Activated naive CD4-positive, alpha-beta T cell treated with anti-CD3 and anti-CD28 coated beads, Interleukin-2, amount 10 ng/mL, durations not matched to agents 7 days and 5 days (primary cell): ENCODE measurements at regions not wholly inside any gene's neighbourhood (a gene's known extent, or its start where the extent isn't known, plus 50 kb on each side); places are given as distances from the start of the nearest gene placed in this dataset.

Experiments
- CTCF ChIA-PET: fragments of 350-600 bp; sonication (Branson Sonifier 250); formaldehyde crosslinking; loops from one replicate; lab custom pipeline; 2021; ENCODE audit warnings: antibody characterized with exemption; lab: Charles Lee
- DNase-seq: peaks from one replicate; pipeline ENCODE4 v3.0.0-alpha.2; 2020
- H3K27ac Mint-ChIP-seq: one replicate; pipeline ENCODE4 v1.8.0; 2021; ENCODE audit warnings: mild to moderate bottlenecking, moderate library complexity, mixed read lengths
- H3K27me3 Mint-ChIP-seq: one replicate; pipeline ENCODE4 v1.8.0; 2021; ENCODE audit warnings: mild to moderate bottlenecking, mixed read lengths
- H3K36me3 Mint-ChIP-seq: one replicate; pipeline ENCODE4 v1.8.0; 2021; ENCODE audit warnings: mixed read lengths
- H3K4me1 Mint-ChIP-seq: one replicate; pipeline ENCODE4 v1.8.0; 2021; ENCODE audit warnings: mixed read lengths
- H3K4me3 Mint-ChIP-seq: one replicate; pipeline ENCODE4 v1.8.0; 2021; ENCODE audit warnings: mild to moderate bottlenecking, moderate library complexity, mixed read lengths
- H3K9me3 Mint-ChIP-seq: one replicate; pipeline ENCODE4 v1.8.0; 2021; ENCODE audit warnings: mixed read lengths

GRCh38 chr5:128637031-128637430, 99.0 kb upstream of the FBN2 start:
- DNase-seq: no peak
- Mint-ChIP-seq H3K27me3 (no peaks in the 10 kb centered on the region), H3K9me3 (peaks cover 4% of the 10 kb centered on the region), H3K4me1 (no peaks in the 10 kb centered on the region), H3K4me3 (no peak overlapping the region), H3K27ac (no peak overlapping the region), H3K36me3 (no peaks in the 10 kb centered on the region)
- CTCF ChIA-PET: no interaction called here

DNA sequence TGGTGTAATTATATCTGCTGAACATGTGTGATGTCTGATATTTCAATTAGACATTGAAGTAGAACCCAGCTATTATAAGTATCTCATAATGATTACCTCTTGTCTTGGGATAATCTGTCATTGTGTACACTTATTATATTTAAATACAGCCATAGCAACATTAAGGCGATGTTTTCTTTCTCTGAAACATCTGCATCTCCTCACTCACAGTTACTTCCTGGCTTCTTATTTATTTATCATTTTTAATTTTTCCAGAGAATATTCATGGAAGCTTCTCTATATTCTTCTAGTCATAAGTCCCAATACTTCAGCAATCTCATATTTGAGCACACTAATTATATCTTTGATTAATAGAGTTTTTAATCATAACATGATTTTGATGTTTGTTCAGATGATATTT, 103.8 kb upstream of the FBN2 start:
- Mint-ChIP-seq H3K4me1 (no peaks in the 10 kb centered on the region), H3K27ac (no peak overlapping the region), H3K9me3 (peaks cover 4% of the 10 kb centered on the region), H3K4me3 (no peak overlapping the region), H3K27me3 (no peaks in the 10 kb centered on the region), H3K36me3 (no peaks in the 10 kb centered on the region)
- no peak for DNase-seq
- CTCF ChIA-PET: no interaction called here

- DNase-seq: no peak
- H3K4me3 Mint-ChIP-seq: no peak overlapping the region
- no peaks in the 10 kb centered on the region for H3K27me3 Mint-ChIP-seq
- no peaks in the 10 kb centered on the region for H3K36me3 Mint-ChIP-seq
- CTCF ChIA-PET: no interaction called here
- no peaks in the 10 kb centered on the region for H3K4me1 Mint-ChIP-seq
- H3K27ac Mint-ChIP-seq: no peak overlapping the region
- peaks cover 4% of the 10 kb centered on the region for H3K9me3 Mint-ChIP-seq
Measured at GRCh38 chr5:128644863-128645262, 106.8 kb upstream of the FBN2 start.

DNA sequence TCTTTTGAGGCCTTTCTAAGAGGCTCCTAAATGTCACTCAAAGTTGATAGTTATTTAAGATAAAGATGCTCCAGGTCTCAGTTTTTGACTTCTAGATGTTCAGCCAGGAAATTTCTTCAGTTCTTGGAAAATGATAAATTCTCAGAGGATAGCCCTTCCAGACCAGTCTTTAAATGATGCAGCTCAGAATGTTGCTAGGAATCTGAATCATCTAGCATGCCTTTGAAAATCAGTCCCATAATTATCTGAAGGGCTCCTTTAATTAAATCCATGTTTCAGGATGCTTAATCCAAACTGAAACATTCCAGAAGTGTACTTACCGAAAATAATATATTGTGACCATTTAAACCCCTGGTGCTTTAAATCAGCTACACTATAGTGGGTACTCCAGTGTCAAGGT, 107.5 kb upstream of the FBN2 start:
- DNase-seq: no peak
- peaks cover 2% of the 10 kb centered on the region for H3K9me3 Mint-ChIP-seq
- CTCF ChIA-PET: no interaction called here
- H3K4me1 Mint-ChIP-seq: no peaks in the 10 kb centered on the region
- H3K36me3 Mint-ChIP-seq: no peaks in the 10 kb centered on the region
- no peak overlapping the region for H3K4me3 Mint-ChIP-seq
- no peaks in the 10 kb centered on the region for H3K27me3 Mint-ChIP-seq
- no peak overlapping the region for H3K27ac Mint-ChIP-seq

DNA sequence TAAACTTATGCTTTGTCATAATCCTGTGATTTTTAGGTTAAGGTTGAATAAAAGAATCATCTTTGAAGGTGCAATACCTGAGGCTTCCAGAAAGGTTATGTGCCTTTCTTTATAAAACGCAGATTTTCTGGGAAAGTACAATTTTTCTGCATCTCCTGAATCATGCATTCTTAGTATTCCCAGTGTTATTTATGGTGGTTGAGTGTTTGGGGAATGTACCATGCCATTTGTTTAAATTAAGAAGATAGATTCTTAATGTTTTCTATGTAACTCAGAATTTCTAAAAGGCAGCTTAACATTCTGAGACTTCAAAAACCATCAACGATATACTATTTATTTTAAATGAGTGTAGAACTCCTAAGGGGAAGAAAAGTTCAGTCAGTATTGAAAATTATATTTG, 108.1 kb upstream of the FBN2 start:
- no peaks in the 10 kb centered on the region for H3K9me3 Mint-ChIP-seq
- no peaks in the 10 kb centered on the region for H3K4me1 Mint-ChIP-seq
- CTCF ChIA-PET: no interaction called here
- H3K4me3 Mint-ChIP-seq: no peak overlapping the region
- no peak for DNase-seq
- no peaks in the 10 kb centered on the region for H3K27me3 Mint-ChIP-seq
- H3K36me3 Mint-ChIP-seq: no peaks in the 10 kb centered on the region
- no peak overlapping the region for H3K27ac Mint-ChIP-seq

GRCh38 chr5:128649192-128649591, 111.1 kb upstream of the FBN2 start:
- H3K9me3 Mint-ChIP-seq: peaks cover 3% of the 10 kb centered on the region
- no peak overlapping the region for H3K4me3 Mint-ChIP-seq
- no peaks in the 10 kb centered on the region for H3K36me3 Mint-ChIP-seq
- no peak overlapping the region for H3K27ac Mint-ChIP-seq
- DNase-seq: no peak
- no peaks in the 10 kb centered on the region for H3K4me1 Mint-ChIP-seq
- CTCF ChIA-PET: no interaction called here
- no peaks in the 10 kb centered on the region for H3K27me3 Mint-ChIP-seq

GRCh38 chr5:128662997-128663396, 125.0 kb upstream of the FBN2 start:
- no peaks in the 10 kb centered on the region for H3K4me1 Mint-ChIP-seq
- H3K9me3 Mint-ChIP-seq: no peaks in the 10 kb centered on the region
- no peak overlapping the region for H3K4me3 Mint-ChIP-seq
- H3K27ac Mint-ChIP-seq: no peak overlapping the region
- H3K27me3 Mint-ChIP-seq: no peaks in the 10 kb centered on the region
- no peak for DNase-seq
- H3K36me3 Mint-ChIP-seq: no peaks in the 10 kb centered on the region
- CTCF ChIA-PET: no interaction called here

- DNase-seq: no peak
- Mint-ChIP-seq H3K4me3 (no peak overlapping the region), H3K4me1 (no peaks in the 10 kb centered on the region), H3K27ac (no peak overlapping the region), H3K9me3 (no peaks in the 10 kb centered on the region), H3K36me3 (no peaks in the 10 kb centered on the region), H3K27me3 (no peaks in the 10 kb centered on the region)
- CTCF ChIA-PET: no interaction called here
Measured at GRCh38 chr5:128665747-128666355, 127.8 kb upstream of the FBN2 start.

- Mint-ChIP-seq H3K4me1 (no peaks in the 10 kb centered on the region), H3K4me3 (no peak overlapping the region), H3K36me3 (no peaks in the 10 kb centered on the region), H3K9me3 (no peaks in the 10 kb centered on the region), H3K27ac (no peak overlapping the region), H3K27me3 (no peaks in the 10 kb centered on the region)
- no peak for DNase-seq
- CTCF ChIA-PET: no interaction called here
Measured at GRCh38 chr5:128667152-128667551, 129.1 kb upstream of the FBN2 start.

GRCh38 chr5:128667751-128668150, 129.7 kb upstream of the FBN2 start:
- Mint-ChIP-seq H3K27ac (no peak overlapping the region), H3K27me3 (no peaks in the 10 kb centered on the region)

GRCh38 chr5:128668921-128669320, 130.9 kb upstream of the FBN2 start:
- Mint-ChIP-seq H3K27me3 (no peaks in the 10 kb centered on the region), H3K27ac (no peak overlapping the region), H3K4me3 (no peak overlapping the region), H3K36me3 (no peaks in the 10 kb centered on the region), H3K4me1 (no peaks in the 10 kb centered on the region), H3K9me3 (no peaks in the 10 kb centered on the region)
- DNase-seq: no peak
- CTCF ChIA-PET: no interaction called here

More at GRCh38 chr5:128667751-128668150, 129.7 kb upstream of the FBN2 start:
- DNase-seq: no peak
- Mint-ChIP-seq H3K36me3 (no peaks in the 10 kb centered on the region), H3K9me3 (no peaks in the 10 kb centered on the region), H3K4me1 (no peaks in the 10 kb centered on the region), H3K4me3 (no peak overlapping the region)
- CTCF ChIA-PET: no interaction called here

- Mint-ChIP-seq H3K27ac (no peak overlapping the region), H3K4me3 (no peak overlapping the region), H3K4me1 (no peaks in the 10 kb centered on the region), H3K9me3 (no peaks in the 10 kb centered on the region), H3K27me3 (no peaks in the 10 kb centered on the region), H3K36me3 (no peaks in the 10 kb centered on the region)
- CTCF ChIA-PET: no interaction called here
- no peak for DNase-seq
Measured at GRCh38 chr5:128669803-128670202, 131.8 kb upstream of the FBN2 start.

GRCh38 chr5:128671943-128672342, 133.9 kb upstream of the FBN2 start:
- no peaks in the 10 kb centered on the region for H3K27me3 Mint-ChIP-seq
- H3K36me3 Mint-ChIP-seq: no peaks in the 10 kb centered on the region
- no peak overlapping the region for H3K27ac Mint-ChIP-seq
- H3K4me1 Mint-ChIP-seq: no peaks in the 10 kb centered on the region
- no peak overlapping the region for H3K4me3 Mint-ChIP-seq
- H3K9me3 Mint-ChIP-seq: no peaks in the 10 kb centered on the region
- CTCF ChIA-PET: interaction anchor here (1.0 kb wide), 1 partner anchor 460 kb away, joined by 3 read pairs; no protein-coding TSS in a partner anchor
- no peak for DNase-seq

DNA sequence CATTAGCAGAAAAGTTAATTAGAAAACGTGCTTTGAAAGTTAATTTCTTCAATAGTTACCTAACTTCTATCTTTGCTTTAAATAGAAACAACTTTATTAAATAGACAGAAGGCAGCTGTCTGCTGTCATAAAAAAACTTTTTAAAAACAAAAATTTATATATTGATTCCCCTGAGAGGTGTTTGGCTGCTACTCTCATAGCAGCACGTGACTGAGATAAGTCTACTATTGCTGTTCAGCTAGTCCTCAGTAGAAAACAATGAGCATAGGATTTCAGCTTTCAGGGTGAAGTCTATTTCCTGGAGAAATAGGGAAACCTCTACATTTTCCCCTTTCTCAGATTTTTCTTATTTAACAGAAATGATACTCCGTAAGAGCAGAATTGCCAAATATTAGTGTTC, 135.0 kb upstream of the FBN2 start:
- CTCF ChIA-PET: interaction anchor here (1.0 kb wide), 1 partner anchor 461 kb away, joined by 3 read pairs; no protein-coding TSS in a partner anchor
- no peak for DNase-seq
- Mint-ChIP-seq H3K36me3 (no peaks in the 10 kb centered on the region), H3K4me3 (no peak overlapping the region), H3K9me3 (no peaks in the 10 kb centered on the region), H3K27me3 (no peaks in the 10 kb centered on the region), H3K27ac (no peak overlapping the region), H3K4me1 (no peaks in the 10 kb centered on the region)

DNA sequence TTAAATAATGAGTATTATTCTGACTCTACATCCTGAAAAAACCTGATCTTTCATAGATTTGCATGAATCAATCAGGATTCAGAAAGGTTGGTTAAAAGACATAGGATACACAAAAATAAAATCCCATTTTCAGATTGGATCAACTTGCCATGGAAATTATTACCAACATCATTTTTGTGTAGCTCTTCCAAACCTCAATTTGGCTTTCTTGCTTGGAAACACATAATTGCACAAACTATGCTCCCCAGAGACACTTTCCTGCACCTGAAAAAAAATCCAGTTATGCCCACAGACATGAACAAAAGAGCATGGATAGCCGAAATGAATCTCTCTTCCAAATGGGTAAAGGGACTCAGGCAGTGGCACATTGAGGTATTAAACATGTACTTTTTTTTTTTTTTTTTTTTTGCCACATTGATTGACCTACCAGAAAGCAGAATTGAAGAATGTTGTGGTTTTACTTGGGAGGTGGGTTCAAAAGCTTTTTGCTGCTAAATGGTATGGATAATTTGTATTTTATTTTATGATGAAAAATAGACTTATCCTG, 135.4 kb upstream of the FBN2 start:
- no peaks in the 10 kb centered on the region for H3K9me3 Mint-ChIP-seq
- H3K27ac Mint-ChIP-seq: no peak overlapping the region
- H3K36me3 Mint-ChIP-seq: no peaks in the 10 kb centered on the region
- CTCF ChIA-PET: no interaction called here
- no peak for DNase-seq
- no peaks in the 10 kb centered on the region for H3K27me3 Mint-ChIP-seq
- no peaks in the 10 kb centered on the region for H3K4me1 Mint-ChIP-seq
- H3K4me3 Mint-ChIP-seq: no peak overlapping the region
